Peyer's patch (tissue), 4 donors: ENCODE measurements at regions not wholly inside any gene's neighbourhood (a gene's known extent, or its start where the extent isn't known, plus 50 kb on each side); places are given as distances from the start of the nearest gene placed in this dataset.
"Not testable (repeated sequence)": the region's sequence is repeated elsewhere in the genome, so short reads cannot be mapped to it uniquely, and the experiment has no call there.

ENCODE experiments used
- DNase-seq, 3 donors: peaks; one replicate each; pipeline ENCODE4 v3.0.0-alpha.2; 2017 to 2019
- H3K27ac ChIP-seq, 4 donors: fragments of 200-600 bp; sonication (generic); one replicate each; pipeline ENCODE4 v1.5.1; 2016 to 2019
- H3K27me3 ChIP-seq, 2 donors: fragments of 200-600 bp; sonication (generic); one replicate each; pipeline ENCODE4 v1.5.1; 2019
- H3K36me3 ChIP-seq, 3 donors: fragments of 200-600 bp; sonication (generic); one replicate each; pipeline ENCODE4 v1.5.1; 2016 to 2019
- H3K4me1 ChIP-seq, 4 donors: fragments of 200-600 bp; sonication (generic); one replicate each; pipeline ENCODE4 v1.5.1; 2016 to 2019
- H3K4me3 ChIP-seq, 4 donors: fragments of 200-600 bp; sonication (generic); 1 replicate in 3 of 4; 2 replicates in 1 of 4; pipeline ENCODE4 v1.5.1; 2016 to 2019; ENCODE audit warnings: mild to moderate bottlenecking in 1 of 4
- H3K9me3 ChIP-seq, 4 donors: fragments of 200-600 bp; sonication (generic); one replicate each; pipeline ENCODE4 v1.5.1; 2016 to 2019; ENCODE audit warnings: mild to moderate bottlenecking in 1 of 4
- CTCF ChIP-seq, 6 experiments: fragments of 450-650 bp in 4 of 6; fragments of 200-600 bp in 2 of 6; sonication (generic) in 1 of 6; IDR thresholded peaks; one replicate each; pipeline ENCODE4 v1.5.1; 2017 to 2019; ENCODE audit warnings: antibody characterized with exemption in 6 of 6, mild to moderate bottlenecking in 3 of 6, moderate library complexity in 1 of 6
- POLR2A ChIP-seq, 2 donors: fragments of 450-650 bp; IDR thresholded peaks; one replicate each; pipeline ENCODE4 v1.5.1; 2017; ENCODE audit warnings: antibody characterized with exemption in 2 of 2, mild to moderate bottlenecking in 2 of 2, moderate library complexity in 2 of 2

DNA sequence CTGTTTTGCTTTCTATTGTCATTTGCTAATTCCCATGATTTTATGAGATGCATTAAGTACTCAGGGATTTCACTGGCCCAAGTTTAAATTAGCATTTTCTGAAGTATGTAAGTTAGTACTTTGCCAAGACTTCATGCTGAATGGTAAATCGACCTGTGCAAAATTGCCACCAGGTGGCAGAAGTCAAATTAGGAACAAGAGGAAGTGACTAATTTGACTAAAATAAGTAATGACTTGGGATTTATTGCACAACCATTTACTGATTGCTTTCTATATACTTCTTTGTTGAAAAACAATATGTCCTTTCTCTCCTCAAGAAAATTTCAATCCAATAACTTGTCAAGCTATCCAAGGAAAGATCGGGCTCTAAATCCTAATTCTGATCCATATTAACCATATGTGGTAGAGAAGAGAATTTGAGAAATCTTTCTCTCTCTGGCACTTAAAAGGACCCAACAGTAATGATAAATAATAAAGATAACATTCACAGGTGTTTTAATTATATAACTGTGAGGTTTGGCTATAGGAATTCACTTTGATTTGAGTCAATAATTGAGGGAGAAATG is 253.7 kb upstream of the CHORDC1 start:
- Histone ChIP-seq H3K27me3 (no peaks in the 10 kb centered on the region), H3K4me1 (no peaks in the 10 kb centered on the region), H3K27ac (no peak overlapping the region), H3K4me3 (no peak overlapping the region), H3K36me3 (no peaks in the 10 kb centered on the region), H3K9me3 (no peaks in the 10 kb centered on the region)
- no peak for DNase-seq
- TF ChIP-seq CTCF (IDR thresholded peaks at IDR 0.05) = peak in 2 of 6 experiments; percentile 18 to 19
- TF ChIP-seq POLR2A (IDR thresholded peaks at IDR 0.05) = no peak

- no peak for TF ChIP-seq POLR2A (IDR thresholded peaks at IDR 0.05)
- TF ChIP-seq CTCF (IDR thresholded peaks at IDR 0.05) = no peak
- no peaks in the 10 kb centered on the region for H3K4me1 ChIP-seq
- no peaks in the 10 kb centered on the region for H3K9me3 ChIP-seq
- no peaks in the 10 kb centered on the region for H3K27me3 ChIP-seq
- H3K36me3 ChIP-seq = no peaks in the 10 kb centered on the region
- no peak overlapping the region for H3K27ac ChIP-seq
- DNase-seq = no peak
- H3K4me3 ChIP-seq = no peak overlapping the region
Observed at GRCh38 chr11:90468923-90469322, 246.1 kb upstream of the CHORDC1 start.

DNA sequence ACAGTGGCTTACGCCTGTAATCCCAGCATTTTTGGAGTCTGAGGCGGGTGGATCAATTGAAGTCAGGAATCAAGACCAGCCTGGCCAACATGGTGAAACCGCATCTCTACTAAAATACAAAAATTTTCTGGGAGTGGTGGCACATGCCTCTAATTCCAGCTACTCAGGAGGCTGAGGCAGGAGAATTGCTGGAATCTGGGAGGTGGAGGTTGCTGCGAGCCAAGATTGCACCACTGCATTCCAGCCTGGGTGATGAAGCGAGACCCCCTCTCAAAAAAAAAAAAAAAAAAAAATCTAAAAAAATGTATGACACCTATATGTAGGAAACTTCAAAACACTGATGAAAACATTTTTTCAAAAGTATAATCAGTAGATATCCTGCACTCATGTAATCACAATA is 242.7 kb upstream of the CHORDC1 start:
- no peaks in the 10 kb centered on the region for H3K4me1 ChIP-seq
- H3K9me3 ChIP-seq = no peaks in the 10 kb centered on the region
- H3K4me3 ChIP-seq = no peak overlapping the region
- no peak for DNase-seq
- TF ChIP-seq CTCF (IDR thresholded peaks at IDR 0.05) = no peak
- no peak for TF ChIP-seq POLR2A (IDR thresholded peaks at IDR 0.05)
- H3K27ac ChIP-seq = no peak overlapping the region
- H3K36me3 ChIP-seq = no peaks in the 10 kb centered on the region
- H3K27me3 ChIP-seq = no peaks in the 10 kb centered on the region

GRCh38 chr11:90455347-90455920 is 232.6 kb upstream of the CHORDC1 start:
- H3K36me3 ChIP-seq, H3K4me3 ChIP-seq, H3K27ac ChIP-seq, H3K9me3 ChIP-seq, DNase-seq, H3K27me3 ChIP-seq, H3K4me1 ChIP-seq: not testable (repeated sequence)

- H3K4me3 ChIP-seq = no peak overlapping the region
- no peaks in the 10 kb centered on the region for H3K36me3 ChIP-seq
- no peak for DNase-seq
- TF ChIP-seq CTCF (IDR thresholded peaks at IDR 0.05) (no peak), POLR2A (IDR thresholded peaks at IDR 0.05) (no peak)
- H3K4me1 ChIP-seq = no peaks in the 10 kb centered on the region
- no peaks in the 10 kb centered on the region for H3K27me3 ChIP-seq
- no peaks in the 10 kb centered on the region for H3K9me3 ChIP-seq
- H3K27ac ChIP-seq = no peak overlapping the region
Observed at GRCh38 chr11:90453525-90453924, 230.7 kb upstream of the CHORDC1 start.

- no peak overlapping the region for H3K27ac ChIP-seq
- H3K9me3 ChIP-seq = no peaks in the 10 kb centered on the region
- H3K4me1 ChIP-seq = no peaks in the 10 kb centered on the region
- no peaks in the 10 kb centered on the region for H3K36me3 ChIP-seq
- H3K4me3 ChIP-seq = no peak overlapping the region
- TF ChIP-seq CTCF (IDR thresholded peaks at IDR 0.05) (no peak), POLR2A (IDR thresholded peaks at IDR 0.05) (no peak)
- no peak for DNase-seq
- no peaks in the 10 kb centered on the region for H3K27me3 ChIP-seq
Observed at GRCh38 chr11:90449606-90450005, 226.8 kb upstream of the CHORDC1 start.
